NCI-H2196 (cell line): ENCODE measurements at regions not wholly inside any gene's neighbourhood (a gene's known extent, or its start where the extent isn't known, plus 50 kb on each side); places are given as distances from the start of the nearest gene placed in this dataset.
"Not testable (repeated sequence)": the region's sequence is repeated elsewhere in the genome, so short reads cannot be mapped to it uniquely, and the experiment has no call there.

ENCODE experiments used
- DNase-seq: peaks from one replicate; lab custom pipeline; 2025; ENCODE audit not compliant: unreplicated experiment; lab: John Stamatoyannopoulos, UW

DNA sequence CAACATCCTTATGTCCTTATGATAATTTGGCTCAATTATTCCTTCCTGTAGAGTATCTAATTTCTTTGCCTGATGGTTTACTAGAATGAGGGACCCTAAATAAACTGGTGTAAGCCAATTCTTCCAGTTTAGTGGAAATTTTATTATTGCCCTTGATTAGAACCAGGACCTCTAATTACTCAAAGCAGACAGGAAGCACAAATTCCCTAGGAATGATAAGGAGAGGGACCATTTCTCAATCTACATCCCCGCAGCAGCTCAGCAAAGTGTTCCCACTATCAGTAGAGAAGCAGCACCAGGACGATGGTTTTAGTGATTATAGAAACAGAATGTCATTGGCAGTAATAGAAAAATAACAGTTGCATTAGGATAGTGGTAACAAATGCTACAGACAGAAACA lies 97.1 kb downstream of the PLPPR4 start:
- no peak for DNase-seq

DNA sequence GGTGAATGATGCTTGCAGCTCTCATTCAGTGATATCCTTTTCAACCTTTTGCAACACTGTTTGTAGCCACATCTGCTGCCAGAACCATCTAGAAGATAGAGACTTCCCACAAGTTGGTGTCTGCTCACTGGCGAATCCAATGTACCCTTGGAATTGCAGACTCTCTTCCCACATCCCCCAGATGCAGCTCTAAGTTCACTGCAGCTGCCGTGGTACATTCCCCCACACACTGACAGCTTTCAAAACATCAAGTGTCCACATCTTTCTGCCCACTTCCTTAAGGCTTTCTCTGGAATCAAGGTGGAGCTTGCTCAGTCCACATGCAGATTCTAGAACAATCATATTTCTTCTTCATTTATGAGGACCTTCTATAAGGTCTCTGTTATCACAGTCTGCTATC lies 99.2 kb downstream of the PLPPR4 start:
- no peak for DNase-seq

DNA sequence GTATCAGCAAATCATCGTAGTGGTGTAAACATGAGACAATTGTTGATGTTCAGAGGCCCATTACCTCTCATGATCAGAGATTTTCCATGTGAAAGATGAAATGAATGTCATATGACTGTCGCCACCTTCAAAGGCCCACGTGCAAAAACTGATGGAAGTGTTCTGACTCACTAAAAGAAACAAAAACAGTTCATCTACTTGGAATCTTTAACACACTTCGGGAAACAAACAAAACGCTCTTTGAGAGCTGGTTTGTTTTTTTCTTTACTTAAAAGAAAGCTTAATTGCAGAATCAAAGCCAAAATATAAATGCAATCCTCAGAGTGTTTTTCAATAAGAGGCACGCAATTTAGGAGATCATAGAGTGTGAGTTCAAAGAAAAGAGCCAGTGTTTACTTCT lies 100.8 kb downstream of the PLPPR4 start:
- no peak for DNase-seq

DNA sequence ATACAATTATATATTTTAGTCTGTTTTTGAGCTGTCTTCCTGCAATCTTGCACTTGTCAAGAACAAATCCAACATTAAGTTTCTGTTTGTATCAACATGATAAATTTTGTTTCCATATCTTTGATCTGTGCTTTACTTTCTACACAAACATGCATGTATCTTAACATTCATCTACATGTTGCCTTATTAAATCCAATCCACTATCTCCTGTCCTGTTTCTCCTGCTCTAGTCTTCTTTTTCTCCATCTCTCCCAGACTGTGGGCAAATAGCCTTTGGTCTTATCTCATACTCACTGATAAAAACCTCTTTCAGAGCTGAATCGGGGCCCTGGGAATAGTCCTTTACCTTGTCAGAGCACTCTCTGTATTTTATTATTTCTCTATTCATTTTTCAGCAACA lies 101.3 kb downstream of the PLPPR4 start:
- no peak for DNase-seq

DNA sequence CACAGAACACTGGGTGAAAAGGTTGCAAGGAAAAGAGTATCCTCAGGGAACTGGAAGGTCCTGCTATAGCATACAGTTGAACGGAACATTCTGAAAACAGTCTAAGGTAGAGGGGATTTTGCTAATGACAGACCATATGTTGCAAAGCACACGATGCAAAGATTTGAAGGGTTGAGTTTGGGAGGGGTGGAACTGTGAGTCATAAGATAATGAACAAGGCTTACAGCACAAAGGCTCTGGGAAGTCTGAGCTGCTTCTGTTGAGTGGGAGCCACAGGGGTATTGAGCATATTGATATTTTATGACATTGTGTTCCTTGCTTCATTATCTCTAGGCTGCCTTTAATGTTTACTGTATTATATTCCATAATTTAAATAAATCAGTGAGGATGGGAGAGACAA lies 104.9 kb downstream of the PLPPR4 start:
- DNase-seq = no peak

DNA sequence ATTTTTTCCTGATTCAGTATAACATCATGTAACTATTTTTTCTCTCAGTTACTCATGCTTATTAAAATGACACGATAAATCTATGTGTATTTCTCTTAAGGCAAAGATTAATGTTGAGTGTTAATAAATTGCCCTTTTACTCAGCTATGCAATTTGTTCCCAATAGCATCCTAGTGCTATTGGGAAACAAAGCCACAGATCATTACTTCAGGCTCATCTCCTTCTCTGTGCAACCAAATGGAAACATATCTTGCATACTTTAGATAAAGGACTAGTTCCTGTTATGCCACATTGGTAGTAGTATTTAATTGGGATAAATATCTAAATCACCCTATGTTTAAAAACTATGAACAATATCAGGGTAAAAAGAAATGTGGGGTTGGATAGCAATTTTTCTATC lies 106.2 kb downstream of the PLPPR4 start:
- DNase-seq = no peak

DNA sequence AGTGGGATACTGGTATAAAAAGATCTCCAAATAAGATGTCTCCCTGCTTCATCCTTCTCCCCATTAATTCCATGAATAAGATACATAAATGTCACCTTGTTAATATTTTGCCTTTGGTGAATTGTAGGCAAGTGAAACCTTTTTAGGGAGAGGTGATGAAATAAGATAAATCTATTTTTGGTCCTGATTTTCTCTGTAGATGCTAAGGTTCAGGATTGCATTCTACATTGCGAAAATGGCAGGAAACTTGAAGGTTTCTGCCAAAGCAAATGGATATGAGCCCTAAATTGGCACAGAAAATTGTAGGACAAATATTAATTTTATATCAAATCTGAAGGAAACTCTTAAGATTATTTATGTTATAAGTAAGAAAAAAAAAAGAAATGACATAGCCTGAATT lies 107.1 kb downstream of the PLPPR4 start:
- DNase-seq = no peak

DNA sequence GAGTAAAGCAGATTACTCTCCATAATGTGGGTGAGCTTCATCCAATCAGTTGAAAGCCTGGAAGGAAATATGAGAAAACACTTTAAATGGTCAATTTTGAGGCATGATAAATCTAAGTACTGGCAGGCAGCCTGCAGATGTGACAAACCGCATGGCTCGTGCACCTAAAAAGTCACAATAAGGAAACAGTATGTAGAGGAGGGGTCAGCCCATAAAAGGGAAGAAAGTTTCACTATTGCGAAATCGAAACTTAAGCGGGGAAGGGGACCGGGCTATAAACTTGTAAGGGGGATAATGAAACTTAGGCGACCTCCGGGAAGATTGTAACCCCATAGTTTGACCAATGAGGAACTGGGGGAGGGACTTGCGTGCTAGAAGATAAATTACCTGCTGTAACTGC lies 109.8 kb downstream of the PLPPR4 start:
- no peak for DNase-seq

DNA sequence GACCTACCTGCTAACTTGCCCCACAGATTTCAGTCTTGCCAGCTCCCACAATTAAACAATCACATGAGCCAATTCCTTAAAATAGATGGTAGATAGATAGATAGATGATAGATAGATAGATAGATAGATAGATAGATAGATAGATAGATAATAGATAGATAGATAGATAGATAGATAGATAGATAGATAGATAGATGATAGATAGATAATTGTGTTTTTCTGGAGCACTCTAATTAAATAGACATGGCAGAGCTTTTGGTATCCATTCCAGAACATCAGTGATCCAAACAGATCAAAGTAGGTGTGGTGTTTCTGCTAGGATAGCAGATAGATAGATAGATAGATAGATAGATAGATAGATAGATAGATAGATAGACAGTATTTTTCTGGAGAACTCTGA lies 110.4 kb downstream of the PLPPR4 start:
- DNase-seq = not testable (repeated sequence)

DNA sequence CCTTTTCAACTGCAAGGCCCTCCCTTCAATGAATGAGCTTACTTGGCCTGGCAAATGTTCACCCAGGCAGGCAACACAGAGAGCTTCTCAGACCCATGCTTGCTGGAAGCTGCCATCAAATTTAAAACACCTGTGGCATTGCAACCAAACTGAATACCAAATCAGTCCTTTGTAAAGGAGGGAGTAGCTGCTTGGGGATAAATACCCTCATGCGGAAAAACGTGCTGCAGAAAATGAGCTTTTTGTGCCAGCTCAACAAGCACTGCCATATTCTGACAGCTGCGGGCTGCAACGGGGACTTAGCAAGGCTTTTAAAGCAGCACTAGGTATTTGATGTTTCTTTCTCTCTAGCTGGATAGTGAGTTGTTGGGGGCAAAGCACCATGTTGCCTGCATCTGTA lies 119.7 kb downstream of the PLPPR4 start:
- no peak for DNase-seq

DNA sequence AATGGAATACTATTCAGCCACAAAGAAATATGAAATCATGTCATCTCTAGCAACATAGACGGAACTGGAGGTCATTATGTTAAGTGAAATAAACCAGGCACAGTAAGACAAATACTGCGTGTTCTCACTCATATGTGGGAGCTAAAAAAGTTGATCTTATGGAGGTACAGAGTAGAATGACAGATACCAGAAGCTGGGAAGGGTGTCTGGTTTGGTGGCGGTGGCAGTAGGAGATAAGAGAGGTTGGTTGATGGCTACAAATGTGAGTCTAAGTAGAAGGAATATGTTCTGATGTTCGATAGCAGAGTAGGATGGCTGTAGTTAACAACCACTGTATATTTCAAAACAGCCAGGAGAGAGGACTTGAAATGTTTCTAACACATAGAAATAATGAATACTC lies 121.6 kb downstream of the PLPPR4 start:
- DNase-seq = no peak

DNA sequence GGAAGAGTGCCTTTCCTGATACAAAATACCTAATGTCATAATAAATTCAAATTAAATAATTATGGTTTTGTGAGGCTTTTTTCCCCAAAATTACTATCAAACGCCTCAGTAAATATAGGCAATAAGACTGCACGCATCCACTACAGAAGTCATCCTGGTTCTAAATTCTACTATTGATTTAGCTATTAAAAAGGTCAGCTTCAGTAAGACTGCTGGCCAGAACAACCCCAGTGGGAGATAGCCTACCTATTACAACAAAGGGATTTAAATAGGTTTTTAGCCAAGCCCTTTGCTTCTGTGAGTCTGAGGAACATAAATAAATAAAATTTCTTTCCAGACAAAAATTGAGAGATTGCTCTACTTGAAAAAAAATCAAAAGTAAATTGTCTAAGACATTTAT lies 132.1 kb downstream of the PLPPR4 start:
- DNase-seq = no peak

DNA sequence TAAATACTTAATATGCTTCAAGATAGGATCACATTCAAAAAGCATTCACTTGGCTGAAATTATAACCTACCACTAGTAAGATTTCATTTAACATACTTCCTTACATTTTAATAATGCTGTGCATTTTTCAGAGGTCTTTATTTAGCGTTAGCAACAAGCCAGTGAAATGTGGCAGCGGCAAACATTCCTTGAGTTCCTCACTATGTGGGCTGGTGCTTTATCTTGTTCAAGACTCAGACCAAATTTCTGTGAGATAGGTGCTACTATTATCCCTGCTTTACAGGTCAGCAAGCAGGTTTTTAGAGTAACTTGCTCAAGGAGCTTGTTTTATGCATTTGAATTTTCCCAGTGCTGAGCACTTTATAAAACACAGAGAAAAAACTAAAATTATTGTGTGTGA lies 132.7 kb downstream of the PLPPR4 start:
- no peak for DNase-seq

DNA sequence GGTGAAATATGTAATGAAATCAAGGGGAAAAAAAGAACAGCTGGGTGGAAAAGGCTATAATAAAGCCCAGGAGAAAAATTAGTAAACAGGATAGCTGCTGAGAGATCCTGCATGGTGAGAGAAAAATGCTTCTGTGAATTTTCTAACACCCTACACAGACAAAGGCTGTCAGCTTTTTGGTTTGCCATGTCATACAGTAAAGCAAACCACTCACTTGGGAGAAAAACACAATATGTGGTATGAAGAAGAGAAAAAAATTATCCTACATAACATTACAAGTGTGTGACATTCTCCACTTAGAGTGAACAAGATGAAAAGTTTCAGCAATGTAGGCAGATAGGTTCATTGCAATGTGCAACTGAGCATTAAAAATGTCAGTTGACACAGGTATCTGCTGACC lies 133.6 kb downstream of the PLPPR4 start:
- DNase-seq = no peak

DNA sequence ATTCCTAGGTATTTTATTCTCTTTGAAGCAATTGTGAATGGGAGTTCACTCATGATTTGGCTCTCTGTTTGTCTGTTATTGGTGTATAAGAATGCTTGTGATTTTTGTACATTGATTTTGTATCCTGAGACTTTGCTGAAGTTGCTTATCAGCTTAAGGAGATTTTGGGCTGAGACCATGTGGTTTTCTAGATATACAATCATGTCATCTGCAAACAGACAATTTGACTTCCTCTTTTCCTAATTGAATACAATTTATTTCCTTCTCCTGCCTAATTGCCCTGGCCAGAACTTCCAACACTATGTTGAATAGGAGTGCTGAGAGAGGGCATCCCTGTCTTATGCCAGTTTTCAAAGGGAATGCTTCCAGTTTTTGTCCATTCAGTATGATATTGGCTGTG lies 137.3 kb downstream of the PLPPR4 start:
- not testable (repeated sequence) for DNase-seq

DNA sequence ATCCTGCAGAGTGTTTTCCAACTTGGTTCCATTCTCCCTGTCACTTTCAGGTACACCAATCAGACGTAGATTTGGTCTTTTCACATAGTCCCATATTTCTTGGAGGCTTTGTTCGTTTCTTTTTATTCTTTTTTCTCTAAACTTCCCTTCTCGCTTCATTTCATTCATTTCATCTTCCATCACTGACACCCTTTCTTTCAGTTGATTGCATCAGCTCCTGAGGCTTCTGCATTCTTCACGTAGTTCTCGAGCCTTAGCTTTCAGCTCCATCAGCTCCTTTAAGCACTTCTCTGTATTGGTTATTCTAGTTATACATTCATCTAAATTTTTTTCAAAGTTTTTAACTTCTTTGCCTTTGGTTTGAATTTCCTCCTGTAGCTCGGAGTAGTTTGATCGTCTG lies 140.1 kb downstream of the PLPPR4 start:
- DNase-seq = not testable (repeated sequence)

DNA sequence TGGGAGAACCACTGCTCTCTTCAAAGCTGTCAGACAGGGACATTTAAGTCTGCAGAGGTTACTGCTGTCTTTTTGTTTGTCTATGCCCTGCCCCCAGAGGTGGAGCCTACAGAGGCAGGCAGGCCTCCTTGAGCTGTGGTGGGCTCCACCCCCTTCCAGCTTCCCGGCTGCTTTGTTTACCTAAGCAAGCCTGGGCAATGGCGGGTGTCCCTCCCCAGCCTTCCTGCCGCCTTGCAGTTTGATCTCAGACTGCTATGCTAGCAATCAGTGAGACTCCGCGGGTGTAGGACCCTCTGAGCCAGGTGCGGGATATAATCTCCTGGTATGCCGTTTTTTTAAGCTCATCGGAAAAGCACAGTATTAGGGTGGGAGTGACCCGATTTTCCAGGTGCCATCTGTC lies 141.0 kb downstream of the PLPPR4 start:
- DNase-seq = not testable (repeated sequence)

DNA sequence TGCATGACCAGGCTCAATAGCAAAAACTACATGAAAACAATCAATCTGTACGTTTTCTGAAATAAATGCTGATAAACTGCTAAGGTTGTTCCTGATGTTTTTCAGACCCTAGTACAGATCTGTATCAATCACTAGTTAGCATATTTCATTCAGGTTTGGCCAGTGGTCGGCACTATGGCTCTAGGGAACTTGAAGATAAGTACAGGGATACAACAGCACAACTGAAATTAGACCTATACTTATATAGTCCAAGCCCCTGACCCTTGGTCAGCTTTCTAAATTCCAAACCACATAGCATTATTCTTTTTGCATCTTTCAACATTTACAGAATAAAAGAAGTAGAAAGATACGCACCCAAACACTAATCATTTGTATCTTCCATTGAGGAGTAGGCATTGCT lies 142.7 kb downstream of the PLPPR4 start:
- DNase-seq = no peak

DNA sequence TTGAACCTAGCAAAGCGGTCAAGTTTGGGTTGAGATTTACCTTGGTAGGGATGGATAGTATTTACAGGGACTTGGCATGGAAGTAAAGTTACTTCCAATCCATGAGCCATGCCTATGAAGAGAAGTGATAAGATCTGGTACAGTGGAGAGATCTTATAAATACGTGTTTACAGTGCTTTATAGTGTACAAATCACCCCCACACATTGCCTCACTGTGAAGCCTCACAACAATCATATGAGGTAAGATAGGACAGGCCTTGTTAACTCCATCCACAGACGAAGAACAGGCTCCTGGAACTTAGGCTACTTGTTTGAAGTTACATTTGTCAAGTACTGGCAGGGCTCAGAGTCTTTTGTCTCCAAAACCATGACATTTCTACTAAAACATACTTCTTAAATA lies 159.8 kb downstream of the PLPPR4 start:
- DNase-seq = no peak

DNA sequence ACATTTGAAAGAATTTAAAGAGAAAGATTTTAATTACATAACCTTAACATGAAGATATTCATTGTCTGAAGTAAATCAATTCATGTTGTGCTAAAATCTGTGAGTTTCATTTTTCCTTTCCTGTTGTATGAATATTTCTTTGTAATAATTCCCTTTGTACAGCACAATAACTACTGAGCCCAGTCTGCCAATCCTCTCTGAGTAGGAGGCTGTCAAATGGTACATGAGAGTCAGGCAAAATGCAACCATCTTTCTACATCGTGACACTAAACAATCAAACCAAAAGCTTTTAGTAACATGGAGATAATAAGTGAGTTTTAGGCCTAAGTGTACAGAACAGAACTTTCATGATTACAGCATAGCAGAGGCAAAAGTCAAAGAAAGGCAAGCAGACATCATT lies 165.5 kb downstream of the PLPPR4 start:
- DNase-seq = no peak

DNA sequence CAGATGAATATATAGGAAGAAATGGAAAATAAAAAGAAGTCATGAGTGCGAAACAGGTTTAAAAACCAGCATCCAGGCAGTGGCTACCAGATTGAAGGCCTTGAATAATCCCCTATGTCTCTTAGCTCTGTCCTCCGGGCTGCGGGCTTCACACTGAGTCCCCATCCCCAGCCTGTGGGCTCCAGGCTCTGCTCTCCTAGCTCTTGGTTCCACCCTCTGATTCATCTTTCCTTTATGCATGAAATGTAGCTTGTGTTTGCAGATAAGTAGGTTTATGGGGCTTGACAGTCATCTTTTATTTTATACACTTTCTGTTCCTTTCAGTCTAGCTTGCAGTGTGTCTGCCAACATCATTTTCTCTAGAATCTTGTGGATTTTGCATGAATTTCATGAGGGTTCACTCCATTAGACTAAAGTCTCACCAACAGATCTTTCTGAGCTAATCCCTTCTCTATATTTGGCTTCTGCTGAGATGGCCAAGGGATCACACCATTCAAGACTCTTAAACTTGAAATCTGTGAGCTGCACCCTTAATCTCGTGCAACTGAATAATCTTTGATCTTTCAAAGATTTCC lies 174.5 kb downstream of the PLPPR4 start:
- no peak for DNase-seq

DNA sequence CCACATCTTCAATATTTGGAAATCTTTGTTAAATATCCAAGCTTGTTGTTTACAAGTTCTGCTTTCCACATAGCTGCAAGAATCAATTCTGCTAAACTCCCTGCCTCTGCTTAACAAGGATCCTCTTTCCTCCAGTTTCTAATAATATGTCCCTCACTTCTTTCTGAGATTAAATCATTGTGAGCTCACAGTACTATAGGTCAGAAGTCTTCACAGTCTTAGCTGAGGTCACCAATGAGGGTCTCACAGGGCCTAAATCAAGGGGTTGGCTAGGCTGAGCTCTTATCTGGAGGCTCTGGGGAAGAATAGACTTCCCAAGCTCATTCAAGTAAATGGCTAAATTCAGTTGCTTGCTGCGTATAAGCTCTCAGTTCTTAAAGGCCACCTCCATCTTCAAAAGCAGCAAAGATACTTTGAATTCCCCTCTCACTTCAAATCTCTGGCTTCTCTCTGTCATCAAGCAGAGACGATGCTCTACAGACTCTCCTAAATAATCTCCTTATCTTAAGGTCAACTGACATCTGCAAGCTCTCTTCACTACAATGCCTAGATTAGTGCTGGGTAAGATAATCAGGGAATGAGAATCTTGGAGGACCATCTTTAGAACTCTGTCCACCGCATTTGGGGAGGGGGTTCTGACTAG lies 175.3 kb downstream of the PLPPR4 start:
- DNase-seq = no peak
